ENCODE measurements at regions not wholly inside any gene's neighbourhood (a gene's known extent, or its start where the extent isn't known, plus 50 kb on each side); places are given as distances from the start of the nearest gene placed in this dataset.
"Not testable (repeated sequence)": the region's sequence is repeated elsewhere in the genome, so short reads cannot be mapped to it uniquely, and the experiment has no call there.

- DNase-seq, result no peak
Observed at GRCh38 chr5:101626572-101626971, 669.5 kb downstream of the SLCO4C1 start.

DNA sequence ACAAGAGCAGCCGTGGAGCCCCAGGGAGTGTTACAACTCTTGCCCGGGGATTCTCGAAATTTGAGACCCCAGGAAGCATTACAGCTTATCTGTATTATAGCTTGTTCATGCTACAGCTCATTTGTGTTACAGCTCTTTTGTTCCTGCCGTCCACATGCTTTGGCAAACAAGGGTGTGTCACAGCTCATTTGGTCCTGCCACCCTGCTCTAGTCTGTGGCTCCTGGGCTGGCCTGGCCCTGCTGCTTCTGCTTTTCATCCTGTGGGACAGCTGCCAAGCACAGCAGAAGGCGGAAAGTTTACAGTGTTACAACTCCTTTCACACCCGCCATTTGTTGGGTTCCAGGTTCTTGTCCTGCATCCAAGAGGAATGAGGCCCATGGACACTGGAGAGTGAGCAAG is 685.0 kb downstream of the SLCO4C1 start:
- DNase-seq, result no peak

GRCh38 chr5:101608322-101608721 is 687.8 kb downstream of the SLCO4C1 start:
- no peak for DNase-seq

- no peak for DNase-seq
Observed at GRCh38 chr5:101605700-101606099, 690.4 kb downstream of the SLCO4C1 start.

GRCh38 chr5:101600614-101601013 is 695.5 kb downstream of the SLCO4C1 start:
- DNase-seq, result no peak

DNA sequence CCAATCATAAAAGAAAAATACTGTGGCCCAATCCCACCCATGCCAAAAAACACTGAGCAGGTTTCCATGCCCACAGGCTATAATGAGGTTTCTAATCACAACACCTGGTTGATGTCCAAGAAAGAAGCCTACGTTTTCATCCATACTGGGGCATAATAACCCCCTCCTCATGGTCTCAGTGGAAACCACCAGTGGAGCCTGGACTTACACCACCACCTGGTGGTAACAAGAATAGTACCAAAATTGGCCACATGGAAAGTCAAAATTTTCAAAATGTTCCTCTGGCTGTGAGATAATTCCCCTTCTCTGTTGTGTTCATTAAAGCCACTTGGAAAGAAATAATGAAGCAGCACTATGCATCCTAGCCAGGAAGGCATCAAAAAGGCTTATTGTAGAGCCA is 687.3 kb upstream of the ST8SIA4 start:
- no peak for DNase-seq

GRCh38 chr5:101585366-101585765 is 682.3 kb upstream of the ST8SIA4 start:
- DNase-seq, result no peak

DNA sequence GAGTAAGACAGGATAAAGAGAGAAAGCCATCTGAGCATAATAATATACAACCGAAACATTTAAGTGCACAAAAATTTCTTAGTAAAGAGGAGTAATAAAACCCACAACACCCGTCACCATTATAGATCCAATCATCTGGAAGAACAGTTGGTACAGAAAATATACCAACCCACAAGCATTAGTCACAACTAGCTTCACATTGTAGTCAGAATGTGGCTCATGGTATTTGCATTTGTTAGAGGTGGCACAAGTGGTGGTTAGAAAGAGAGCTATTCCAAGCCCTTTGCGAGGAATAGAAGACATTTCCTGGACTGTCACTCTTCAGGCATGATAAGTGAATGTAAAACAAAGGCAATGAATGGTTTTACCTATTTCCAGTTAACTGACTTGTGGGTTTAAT is 677.5 kb upstream of the ST8SIA4 start:
- DNase-seq, result no peak

- no peak for DNase-seq
Observed at GRCh38 chr5:101574017-101574416, 670.9 kb upstream of the ST8SIA4 start.

DNA sequence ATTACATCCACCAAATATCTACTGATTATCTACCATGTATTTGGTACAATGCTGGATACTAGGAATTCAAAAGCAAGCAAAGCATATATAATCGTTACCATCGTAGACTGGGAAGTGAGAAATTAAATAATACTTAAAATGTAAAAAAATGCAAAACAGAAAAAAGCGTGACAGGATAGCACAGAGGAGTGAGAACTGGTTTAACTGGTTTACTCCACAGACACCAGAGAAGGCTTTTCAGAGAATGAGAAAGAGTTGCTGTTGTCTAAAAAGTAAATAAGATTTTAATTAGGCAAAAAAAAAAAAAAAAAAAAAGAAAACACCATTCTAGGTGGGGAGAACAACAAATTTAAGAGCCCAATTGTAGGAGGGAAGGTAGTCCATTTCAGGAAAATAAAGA is 657.9 kb upstream of the ST8SIA4 start:
- DNase-seq, result peak; percentile 1

DNA sequence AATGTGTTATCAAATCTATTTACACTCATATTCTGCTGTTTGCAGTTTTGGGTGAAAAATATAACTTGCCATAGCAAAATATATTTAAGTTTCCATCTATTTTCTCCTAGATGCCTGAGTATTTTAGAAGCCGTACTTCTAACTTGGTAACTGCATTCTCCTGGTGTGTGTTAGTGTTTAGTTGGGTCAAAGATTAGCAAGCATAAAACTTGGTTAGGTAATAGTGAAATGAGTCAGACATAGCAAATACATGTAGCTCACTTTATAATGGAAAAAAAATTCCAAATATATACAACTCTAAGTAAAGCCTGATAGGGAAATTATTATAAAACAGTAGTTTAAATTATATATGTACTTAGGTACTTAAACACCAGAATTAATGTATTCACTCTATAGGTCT is 640.7 kb upstream of the ST8SIA4 start:
- DNase-seq, result no peak

DNA sequence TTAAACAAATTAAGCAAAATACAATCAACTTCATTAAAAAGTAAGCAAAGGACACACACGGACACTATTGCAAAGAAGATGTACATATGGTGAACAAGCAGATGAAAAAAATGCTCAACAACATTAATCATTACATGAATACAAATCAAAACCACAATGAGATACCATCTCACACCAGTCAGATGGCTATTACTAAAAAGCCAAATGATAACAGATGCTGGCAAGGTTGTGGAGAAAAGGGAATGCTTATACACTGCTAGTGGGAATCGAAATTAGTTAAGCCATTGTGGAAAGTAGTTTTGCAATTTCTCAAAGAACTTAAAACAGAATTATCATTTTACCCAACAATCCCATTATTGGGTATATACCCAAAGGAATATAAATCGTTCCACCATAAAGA is 636.2 kb upstream of the ST8SIA4 start:
- DNase-seq, result no peak

DNA sequence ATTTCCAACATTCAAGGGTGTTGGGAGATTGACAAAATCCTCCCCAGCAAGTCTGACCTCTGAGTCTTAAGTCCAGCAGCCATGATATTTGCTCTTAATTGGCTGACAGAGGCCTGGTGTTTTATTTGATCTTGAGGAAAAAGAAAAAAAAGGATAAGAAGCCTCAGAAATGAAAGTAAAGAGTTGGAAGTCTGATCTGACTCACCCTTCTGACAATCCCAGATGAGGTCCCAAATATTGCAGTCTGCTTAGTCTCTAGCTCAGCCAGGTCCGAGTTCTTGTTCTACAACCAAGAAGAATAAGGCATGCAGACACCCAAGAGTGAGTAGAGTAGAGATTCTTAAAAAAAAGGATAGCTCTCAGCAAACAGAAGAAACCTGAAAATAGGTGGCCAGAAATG is 632.5 kb upstream of the ST8SIA4 start:
- DNase-seq, result no peak

- no peak for DNase-seq
Observed at GRCh38 chr5:101534491-101535110, 631.5 kb upstream of the ST8SIA4 start.

- no peak for DNase-seq
Observed at GRCh38 chr5:101532430-101532829, 629.3 kb upstream of the ST8SIA4 start.

DNA sequence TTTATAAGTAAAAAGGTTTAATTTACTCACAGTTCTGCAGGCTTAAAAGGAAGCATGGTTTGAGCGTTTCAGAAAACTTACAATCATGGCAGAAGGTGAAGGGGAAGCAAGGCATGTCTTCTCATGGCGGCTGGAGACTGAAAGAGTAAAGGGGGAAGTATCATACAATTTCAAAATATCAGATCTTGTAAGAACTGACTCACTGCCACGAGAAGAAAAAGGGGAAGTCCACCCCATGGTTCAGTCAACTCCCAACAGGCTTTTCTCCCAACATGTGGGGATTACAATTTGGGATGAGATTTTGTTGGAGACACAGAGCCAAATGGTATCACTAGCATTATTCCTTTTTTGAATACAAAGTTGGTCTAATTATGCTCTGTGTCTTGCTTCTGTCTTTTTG is 627.9 kb upstream of the ST8SIA4 start:
- DNase-seq, result no peak

GRCh38 chr5:101529094-101529493 is 626.0 kb upstream of the ST8SIA4 start:
- not testable (repeated sequence) for DNase-seq

DNA sequence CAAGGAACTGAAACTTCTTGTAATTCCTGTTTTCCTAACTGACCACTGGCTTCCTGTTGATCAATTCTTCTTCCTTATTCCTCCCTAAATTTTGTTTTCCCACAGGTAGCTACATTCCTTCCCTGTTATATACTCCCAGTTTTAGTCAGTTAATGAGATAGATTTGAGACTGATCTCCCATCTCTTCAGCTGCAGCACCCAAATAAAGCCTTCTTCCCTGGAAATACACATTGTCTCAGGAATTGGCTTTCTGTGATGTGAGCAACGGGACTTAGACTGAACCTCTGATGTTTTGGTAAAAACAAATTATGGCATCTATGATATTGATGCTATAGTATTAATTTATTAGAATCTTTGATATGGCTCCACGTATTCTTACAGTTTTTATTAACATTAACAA is 617.3 kb upstream of the ST8SIA4 start:
- no peak for DNase-seq

DNA sequence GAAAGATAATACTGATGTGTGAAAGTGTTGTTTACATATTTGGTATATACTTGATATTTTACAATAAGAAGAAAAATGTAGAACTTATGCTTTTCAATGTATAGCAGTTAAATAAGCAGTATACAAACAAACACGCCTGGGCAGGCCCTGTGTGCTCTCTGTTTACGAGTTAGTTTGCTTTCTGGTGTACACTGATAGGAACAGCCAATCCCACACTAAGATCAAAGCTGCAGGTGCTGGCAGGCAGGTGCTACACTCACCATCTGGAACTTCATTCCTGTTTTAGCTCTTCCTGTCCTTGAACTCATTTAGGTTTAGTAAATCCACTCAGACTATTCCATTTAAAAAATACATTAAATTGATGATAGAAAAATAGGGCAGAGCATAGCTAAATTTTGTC is 614.7 kb upstream of the ST8SIA4 start:
- DNase-seq, result no peak

- no peak for DNase-seq
Observed at GRCh38 chr5:101515721-101516120, 612.6 kb upstream of the ST8SIA4 start.

GRCh38 chr5:101505891-101506570 is 602.9 kb upstream of the ST8SIA4 start:
- DNase-seq, result no peak

GRCh38 chr5:101482931-101483330 is 579.8 kb upstream of the ST8SIA4 start:
- no peak for DNase-seq

DNA sequence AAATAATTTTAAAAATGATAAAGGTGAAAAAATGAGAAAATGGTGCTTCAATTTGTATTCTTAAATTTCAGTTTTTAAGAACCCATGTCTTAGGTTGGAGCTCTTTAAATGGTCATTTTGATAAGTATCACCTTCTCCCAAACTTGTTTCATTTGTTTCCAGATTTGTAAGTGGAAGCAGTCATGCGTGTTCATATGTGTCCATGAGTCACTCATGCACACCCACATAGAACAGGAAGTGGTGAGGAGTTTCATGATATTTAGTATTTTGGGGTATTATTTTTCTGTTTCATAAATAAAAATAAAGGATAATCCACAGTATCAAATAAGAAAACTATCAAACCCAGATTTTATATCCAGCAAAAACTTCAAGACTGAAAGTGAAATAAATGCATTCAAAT is 570.4 kb upstream of the ST8SIA4 start:
- no peak for DNase-seq

GRCh38 chr5:101461455-101461854 is 558.4 kb upstream of the ST8SIA4 start:
- DNase-seq, result no peak

GRCh38 chr5:101458587-101458986 is 555.5 kb upstream of the ST8SIA4 start:
- no peak for DNase-seq
